ENCODE measurements at regions not wholly inside any gene's neighbourhood (a gene's known extent, or its start where the extent isn't known, plus 50 kb on each side); places are given as distances from the start of the nearest gene placed in this dataset.
A peak's percentile ranks its signal among the peaks of the same experiment; 100 is the strongest.

DNA sequence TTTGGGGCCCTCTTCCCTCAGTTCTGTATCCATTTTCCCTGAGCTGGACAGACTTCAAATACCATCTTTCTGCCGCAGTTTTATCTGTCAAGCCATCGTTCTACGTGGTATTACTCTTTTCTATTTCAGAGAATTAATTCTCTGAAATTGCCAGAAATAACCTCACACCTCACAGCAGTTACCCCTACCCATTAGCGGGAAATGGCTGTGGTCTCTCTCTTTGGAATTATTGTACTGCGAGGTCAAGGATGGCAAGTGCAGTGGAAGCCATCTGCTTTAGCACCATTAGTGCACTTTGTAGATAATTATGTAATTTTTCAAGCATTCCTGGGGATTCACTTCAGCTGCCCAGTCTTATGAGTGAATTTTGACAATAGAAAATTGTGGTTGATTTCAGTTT lies 147.8 kb upstream of the CDH4 start:
- Histone ChIP-seq H3K4me3 (no peak overlapping the region), H3K27ac (ENCODE audit: low read depth in 1 of 2, low read length in 1 of 2) (no peak overlapping the region), H3K27me3 (ENCODE audit: control insufficient read depth in 3 of 3, insufficient read depth in 3 of 3, low read length in 2 of 3) (peaks cover 0 to 7% (median 6%) of the 10 kb centered on the region in 3 donors), H3K36me3 (ENCODE audit: control insufficient read depth in 4 of 4, insufficient read depth in 4 of 4, low read length in 4 of 4) (no peaks in the 10 kb centered on the region), H3K9ac (ENCODE audit: insufficient read depth in 1 of 2, low read length in 2 of 2) (no peak overlapping the region), H3K9me3 (ENCODE audit: control insufficient read depth in 4 of 4, insufficient read depth in 3 of 4, low read length in 3 of 4) (peaks cover 0 to 5% (median 0%) of the 10 kb centered on the region in 4 donors), H3K4me1 (ENCODE audit: control insufficient read depth in 5 of 5, insufficient read depth in 5 of 5, low read length in 5 of 5) (peaks cover 0 to 26% (median 1%) of the 10 kb centered on the region in 5 donors)
- TF ChIP-seq, protein P1, sequence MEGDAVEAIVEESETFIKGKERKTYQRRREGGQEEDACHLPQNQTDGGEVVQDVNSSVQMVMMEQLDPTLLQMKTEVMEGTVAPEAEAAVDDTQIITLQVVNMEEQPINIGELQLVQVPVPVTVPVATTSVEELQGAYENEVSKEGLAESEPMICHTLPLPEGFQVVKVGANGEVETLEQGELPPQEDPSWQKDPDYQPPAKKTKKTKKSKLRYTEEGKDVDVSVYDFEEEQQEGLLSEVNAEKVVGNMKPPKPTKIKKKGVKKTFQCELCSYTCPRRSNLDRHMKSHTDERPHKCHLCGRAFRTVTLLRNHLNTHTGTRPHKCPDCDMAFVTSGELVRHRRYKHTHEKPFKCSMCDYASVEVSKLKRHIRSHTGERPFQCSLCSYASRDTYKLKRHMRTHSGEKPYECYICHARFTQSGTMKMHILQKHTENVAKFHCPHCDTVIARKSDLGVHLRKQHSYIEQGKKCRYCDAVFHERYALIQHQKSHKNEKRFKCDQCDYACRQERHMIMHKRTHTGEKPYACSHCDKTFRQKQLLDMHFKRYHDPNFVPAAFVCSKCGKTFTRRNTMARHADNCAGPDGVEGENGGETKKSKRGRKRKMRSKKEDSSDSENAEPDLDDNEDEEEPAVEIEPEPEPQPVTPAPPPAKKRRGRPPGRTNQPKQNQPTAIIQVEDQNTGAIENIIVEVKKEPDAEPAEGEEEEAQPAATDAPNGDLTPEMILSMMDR (IDR thresholded peaks at IDR 0.05; ENCODE audit: control extremely low read depth, extremely low read depth), result no peak
- no peak for DNase-seq
- no peak for ATAC-seq (ENCODE audit: insufficient read depth, low FRiP score)
- 81 to 86% methylated on average over 5 of the region's 5 CpGs for whole genome bisulfite sequencing, 2 donors

DNA sequence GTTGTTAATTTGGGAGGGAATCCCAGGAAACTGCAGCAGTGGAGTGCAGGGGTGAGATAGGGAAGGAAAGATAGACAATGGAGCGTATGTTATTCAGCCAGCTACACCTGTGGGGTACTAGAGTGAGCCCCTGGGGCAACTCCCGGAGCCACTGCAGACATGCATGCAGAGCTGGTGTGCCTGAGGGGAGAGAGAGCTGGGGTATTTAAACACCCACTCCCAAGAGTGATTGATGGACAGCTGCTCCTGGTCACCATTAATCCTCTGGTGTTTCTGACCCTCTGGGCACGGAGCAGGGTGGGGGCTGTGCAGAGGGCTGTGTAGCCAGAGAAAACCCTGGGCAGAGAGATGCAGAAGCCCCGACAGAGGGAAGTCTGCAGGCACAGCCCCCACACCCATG lies 146.7 kb upstream of the CDH4 start:
- WGBS, 2 donors, result 54 to 73% methylated on average over 4 of the region's 4 CpGs
- TF ChIP-seq, protein P1 (IDR thresholded peaks at IDR 0.05; ENCODE audit: control extremely low read depth, extremely low read depth), result no peak
- H3K4me3 ChIP-seq, result no peak overlapping the region

DNA sequence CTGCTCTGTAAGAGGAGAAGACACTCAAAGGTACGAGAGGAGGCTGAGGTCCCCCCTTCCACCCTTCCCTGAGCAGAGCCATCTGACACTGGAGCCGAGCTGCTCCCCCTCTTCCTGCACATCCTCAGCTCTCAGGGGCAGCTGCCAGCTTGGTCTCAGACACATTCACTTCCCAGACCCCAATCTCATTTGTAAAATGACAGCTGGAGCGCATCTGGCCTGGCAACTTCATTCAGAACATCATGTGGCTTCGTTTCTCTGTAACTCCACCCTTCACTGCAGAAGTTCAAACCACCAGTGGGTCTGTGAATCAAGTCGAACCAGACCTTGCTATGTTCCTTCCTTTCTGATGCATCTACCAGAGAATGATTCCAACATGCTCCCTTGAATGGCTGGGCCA lies 145.6 kb upstream of the CDH4 start:
- Histone ChIP-seq H3K4me3 (no peak overlapping the region), H3K9ac (ENCODE audit: insufficient read depth in 1 of 2, low read length in 2 of 2) (no peak overlapping the region), H3K27ac (ENCODE audit: low read depth in 1 of 2, low read length in 1 of 2) (no peak overlapping the region), H3K27me3 (ENCODE audit: control insufficient read depth in 3 of 3, insufficient read depth in 3 of 3, low read length in 2 of 3) (peaks cover 0 to 7% (median 6%) of the 10 kb centered on the region in 3 donors), H3K36me3 (ENCODE audit: control insufficient read depth in 4 of 4, insufficient read depth in 4 of 4, low read length in 4 of 4) (no peaks in the 10 kb centered on the region), H3K4me1 (ENCODE audit: control insufficient read depth in 5 of 5, insufficient read depth in 5 of 5, low read length in 5 of 5) (peaks cover 0 to 11% (median 1%) of the 10 kb centered on the region in 5 donors), H3K9me3 (ENCODE audit: control insufficient read depth in 4 of 4, insufficient read depth in 3 of 4, low read length in 3 of 4) (peaks cover 0 to 2% (median 0%) of the 10 kb centered on the region in 4 donors)
- DNase-seq (peak; percentile 46 to 73 (median 58)), ATAC-seq (ENCODE audit: insufficient read depth, low FRiP score) (no peak)
- 65 to 69% methylated on average over 5 of the region's 5 CpGs for WGBS, 2 donors
- TF ChIP-seq, protein P1 (IDR thresholded peaks at IDR 0.05; ENCODE audit: control extremely low read depth, extremely low read depth), result no peak

More for the DNA sequence above, 146.7 kb upstream of the CDH4 start:
- no peak for DNase-seq
- no peaks in the 10 kb centered on the region for H3K36me3 ChIP-seq (ENCODE audit: control insufficient read depth in 4 of 4, insufficient read depth in 4 of 4, low read length in 4 of 4)
- H3K27me3 ChIP-seq (ENCODE audit: control insufficient read depth in 3 of 3, insufficient read depth in 3 of 3, low read length in 2 of 3), result peaks cover 0 to 7% (median 6%) of the 10 kb centered on the region in 3 donors
- peaks cover 0 to 4% (median 0%) of the 10 kb centered on the region in 4 donors for H3K9me3 ChIP-seq (ENCODE audit: control insufficient read depth in 4 of 4, insufficient read depth in 3 of 4, low read length in 3 of 4)
- H3K27ac ChIP-seq (ENCODE audit: low read depth in 1 of 2, low read length in 1 of 2), result no peak overlapping the region
- no peak overlapping the region for H3K9ac ChIP-seq (ENCODE audit: insufficient read depth in 1 of 2, low read length in 2 of 2)
- ATAC-seq (ENCODE audit: insufficient read depth, low FRiP score), result no peak
- peaks cover 0 to 14% (median 1%) of the 10 kb centered on the region in 5 donors for H3K4me1 ChIP-seq (ENCODE audit: control insufficient read depth in 5 of 5, insufficient read depth in 5 of 5, low read length in 5 of 5)

All from lung (tissue), 11 donors.